ENCODE measurements at regions not wholly inside any gene's neighbourhood (a gene's known extent, or its start where the extent isn't known, plus 50 kb on each side); places are given as distances from the start of the nearest gene placed in this dataset.

DNA sequence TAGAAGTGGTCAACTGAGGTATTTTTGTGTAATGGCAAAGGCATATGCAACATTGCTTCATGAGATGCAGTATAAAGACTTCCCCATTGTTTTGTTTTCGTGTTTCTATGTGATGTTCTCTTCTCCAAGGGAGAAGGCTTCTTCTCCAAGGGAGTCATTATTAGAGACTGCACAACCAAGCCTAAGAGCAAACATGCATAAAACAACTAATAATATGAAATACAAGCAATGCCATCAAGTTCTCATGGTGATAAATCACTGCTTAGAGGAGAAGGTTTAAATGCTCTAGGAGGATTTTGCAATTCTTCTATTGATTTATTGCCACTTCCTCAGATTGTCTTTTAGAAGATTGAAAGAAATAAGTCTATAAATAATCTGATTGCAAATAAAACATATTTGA lies 524.4 kb downstream of the IRS1 start:
- no peaks in the 10 kb centered on the region for H3K79me2 ChIP-seq (ENCODE audit: control insufficient read depth, insufficient read depth, low read length)
- H3K36me3 ChIP-seq (ENCODE audit: control insufficient read depth, insufficient read depth, low read length): no peaks in the 10 kb centered on the region
- no peak overlapping the region for H3K4me2 ChIP-seq (ENCODE audit: extremely low read depth, insufficient read depth, low read length)
- no peaks in the 10 kb centered on the region for H3K9me3 ChIP-seq (ENCODE audit: control insufficient read depth, insufficient read depth, low read depth, low read length)
- H3K4me3 ChIP-seq (replicated peaks in 1 of 4; ENCODE audit: control extremely low read depth in 1 of 4, insufficient read depth in 1 of 4, low read depth in 3 of 4, low read length in 4 of 4): no peak overlapping the region
- no peaks in the 10 kb centered on the region for H3K27me3 ChIP-seq (ENCODE audit: control insufficient read depth, insufficient read depth, low read length)
- no peak overlapping the region for H3K27ac ChIP-seq (ENCODE audit: insufficient read depth, low read length)
- TF ChIP-seq EZH2 (IDR thresholded peaks at IDR 0.05; ENCODE audit: low read length, missing control alignments) (no peak), CTCF (conservative IDR thresholded peaks at IDR 0.05 in 1 of 2, IDR thresholded peaks at IDR 0.05 in 1 of 2; ENCODE audit: low read depth in 1 of 2, low read length in 2 of 2) (no peak)
- no peaks in the 10 kb centered on the region for H3K4me1 ChIP-seq (ENCODE audit: control insufficient read depth, extremely low read depth, insufficient read depth, low read length)
- no peak overlapping the region for H2AFZ ChIP-seq (ENCODE audit: low read length)
- no peak overlapping the region for H3K9ac ChIP-seq (ENCODE audit: insufficient read depth, low read length)
- H4K20me1 ChIP-seq (ENCODE audit: control insufficient read depth, extremely low read depth, insufficient read depth, low read length): no peaks in the 10 kb centered on the region
- no peak for DNase-seq (ENCODE audit: low read depth in 2 of 2)

DNA sequence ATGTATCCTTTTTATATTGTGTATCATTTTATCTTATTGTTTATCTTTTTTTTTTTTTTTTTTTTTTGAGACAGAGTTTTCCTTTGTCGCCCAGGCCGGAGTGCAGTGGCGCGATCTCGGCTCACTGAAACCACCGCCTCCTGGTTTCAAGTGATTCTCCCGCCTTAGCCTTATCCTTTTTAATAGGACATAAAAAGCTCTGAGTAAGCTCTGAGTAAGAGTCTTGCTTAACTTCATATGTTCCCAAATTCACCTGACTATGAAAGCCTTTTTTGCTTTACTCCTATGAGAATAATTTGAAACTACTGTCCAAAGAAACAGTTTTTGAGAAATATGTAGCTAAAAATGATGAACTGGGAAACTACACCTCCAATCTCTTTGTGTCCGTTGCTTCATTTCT lies 525.5 kb downstream of the IRS1 start:
- H3K27ac ChIP-seq (ENCODE audit: insufficient read depth, low read length): no peak overlapping the region
- no peaks in the 10 kb centered on the region for H3K27me3 ChIP-seq (ENCODE audit: control insufficient read depth, insufficient read depth, low read length)
- no peaks in the 10 kb centered on the region for H3K4me1 ChIP-seq (ENCODE audit: control insufficient read depth, extremely low read depth, insufficient read depth, low read length)
- H3K79me2 ChIP-seq (ENCODE audit: control insufficient read depth, insufficient read depth, low read length): no peaks in the 10 kb centered on the region
- H3K4me3 ChIP-seq (replicated peaks in 1 of 4; ENCODE audit: control extremely low read depth in 1 of 4, insufficient read depth in 1 of 4, low read depth in 3 of 4, low read length in 4 of 4): no peak overlapping the region
- H2AFZ ChIP-seq (ENCODE audit: low read length): no peak overlapping the region
- H4K20me1 ChIP-seq (ENCODE audit: control insufficient read depth, extremely low read depth, insufficient read depth, low read length): no peaks in the 10 kb centered on the region
- TF ChIP-seq EZH2 (IDR thresholded peaks at IDR 0.05; ENCODE audit: low read length, missing control alignments) (no peak), CTCF (conservative IDR thresholded peaks at IDR 0.05 in 1 of 2, IDR thresholded peaks at IDR 0.05 in 1 of 2; ENCODE audit: low read depth in 1 of 2, low read length in 2 of 2) (no peak)
- no peaks in the 10 kb centered on the region for H3K9me3 ChIP-seq (ENCODE audit: control insufficient read depth, insufficient read depth, low read depth, low read length)
- DNase-seq (ENCODE audit: low read depth in 2 of 2): no peak
- no peak overlapping the region for H3K4me2 ChIP-seq (ENCODE audit: extremely low read depth, insufficient read depth, low read length)
- no peak overlapping the region for H3K9ac ChIP-seq (ENCODE audit: insufficient read depth, low read length)
- H3K36me3 ChIP-seq (ENCODE audit: control insufficient read depth, insufficient read depth, low read length): no peaks in the 10 kb centered on the region

DNA sequence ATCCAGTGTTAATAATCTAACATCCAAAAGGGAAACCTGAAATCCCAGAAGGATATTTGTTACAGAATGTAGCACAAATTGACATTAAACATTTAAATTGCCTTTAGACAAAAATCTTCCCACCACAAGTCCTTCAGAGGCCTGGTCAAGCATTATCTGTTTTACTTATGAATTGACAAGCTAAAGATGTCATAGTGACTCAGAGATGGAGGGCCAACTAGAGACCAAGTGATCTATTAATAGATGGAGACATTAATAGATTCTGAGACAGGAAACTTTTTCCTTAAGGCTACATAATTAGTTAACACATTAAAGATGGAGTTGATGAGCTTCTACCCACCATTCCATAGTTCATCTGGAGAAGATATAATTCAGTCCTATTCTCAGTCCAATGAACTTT lies 526.2 kb downstream of the IRS1 start:
- Histone ChIP-seq H3K27ac (ENCODE audit: insufficient read depth, low read length) (no peak overlapping the region), H3K27me3 (ENCODE audit: control insufficient read depth, insufficient read depth, low read length) (no peaks in the 10 kb centered on the region), H4K20me1 (ENCODE audit: control insufficient read depth, extremely low read depth, insufficient read depth, low read length) (no peaks in the 10 kb centered on the region), H3K9ac (ENCODE audit: insufficient read depth, low read length) (no peak overlapping the region), H3K4me1 (ENCODE audit: control insufficient read depth, extremely low read depth, insufficient read depth, low read length) (no peaks in the 10 kb centered on the region), H3K4me2 (ENCODE audit: extremely low read depth, insufficient read depth, low read length) (no peak overlapping the region), H3K79me2 (ENCODE audit: control insufficient read depth, insufficient read depth, low read length) (no peaks in the 10 kb centered on the region), H3K36me3 (ENCODE audit: control insufficient read depth, insufficient read depth, low read length) (no peaks in the 10 kb centered on the region), H2AFZ (ENCODE audit: low read length) (no peak overlapping the region), H3K9me3 (ENCODE audit: control insufficient read depth, insufficient read depth, low read depth, low read length) (no peaks in the 10 kb centered on the region), H3K4me3 (replicated peaks in 1 of 4; ENCODE audit: control extremely low read depth in 1 of 4, insufficient read depth in 1 of 4, low read depth in 3 of 4, low read length in 4 of 4) (no peak overlapping the region)
- peak in 1 of 2 donors; percentile 19 for DNase-seq (ENCODE audit: low read depth in 2 of 2)
- no peak for TF ChIP-seq CTCF (conservative IDR thresholded peaks at IDR 0.05 in 1 of 2, IDR thresholded peaks at IDR 0.05 in 1 of 2; ENCODE audit: low read depth in 1 of 2, low read length in 2 of 2)
- no peak for TF ChIP-seq EZH2 (IDR thresholded peaks at IDR 0.05; ENCODE audit: low read length, missing control alignments)
